ENCODE measurements at regions not wholly inside any gene's neighbourhood (a gene's known extent, or its start where the extent isn't known, plus 50 kb on each side); places are given as distances from the start of the nearest gene placed in this dataset.
"Not testable (repeated sequence)": the region's sequence is repeated elsewhere in the genome, so short reads cannot be mapped to it uniquely, and the experiment has no call there.

DNA sequence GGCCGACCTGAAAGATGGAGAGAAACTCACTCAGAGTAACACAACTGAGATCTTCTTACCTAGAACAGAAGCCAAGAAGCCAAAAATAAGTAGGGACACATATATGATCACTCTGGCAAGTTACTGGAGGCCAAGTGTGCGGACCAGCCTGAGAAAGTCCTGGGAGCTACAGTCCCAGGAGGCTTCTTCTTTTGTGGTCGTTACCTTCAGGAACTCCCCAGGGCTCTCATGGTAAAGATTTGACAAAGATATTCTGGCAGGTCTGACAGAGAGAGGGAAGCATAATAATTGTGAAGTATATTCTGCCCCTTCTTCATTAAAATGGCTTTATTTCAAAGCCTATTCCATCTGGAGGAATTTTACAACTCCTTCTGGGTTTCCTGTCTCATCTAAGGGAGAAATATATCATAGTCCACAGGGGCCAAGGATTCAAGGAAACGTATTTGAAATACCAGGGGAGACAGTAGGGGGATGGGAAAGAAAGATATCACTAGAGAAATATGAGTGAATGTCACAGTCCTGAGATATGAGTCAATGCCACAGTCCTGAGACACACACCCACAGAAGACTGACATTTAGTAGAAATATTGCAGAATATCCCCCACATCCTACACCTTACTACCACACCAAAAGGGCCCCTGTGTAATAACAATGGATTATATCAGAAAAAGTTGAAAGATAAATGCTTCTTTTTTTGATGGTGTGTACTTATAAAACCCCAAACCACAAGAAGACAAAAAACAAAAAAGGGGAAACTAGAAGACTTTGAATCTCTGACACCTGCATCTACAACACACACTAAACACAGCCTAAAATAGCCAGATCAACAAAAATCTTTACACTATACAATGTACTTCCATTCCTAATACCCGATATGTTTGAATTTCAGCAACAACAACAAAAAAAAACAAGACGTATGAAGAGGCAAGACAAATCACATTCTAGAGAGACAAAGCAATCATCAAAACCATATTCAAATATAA is 594.2 kb upstream of the NRG3 start:
- no peak for FAIRE-seq

DNA sequence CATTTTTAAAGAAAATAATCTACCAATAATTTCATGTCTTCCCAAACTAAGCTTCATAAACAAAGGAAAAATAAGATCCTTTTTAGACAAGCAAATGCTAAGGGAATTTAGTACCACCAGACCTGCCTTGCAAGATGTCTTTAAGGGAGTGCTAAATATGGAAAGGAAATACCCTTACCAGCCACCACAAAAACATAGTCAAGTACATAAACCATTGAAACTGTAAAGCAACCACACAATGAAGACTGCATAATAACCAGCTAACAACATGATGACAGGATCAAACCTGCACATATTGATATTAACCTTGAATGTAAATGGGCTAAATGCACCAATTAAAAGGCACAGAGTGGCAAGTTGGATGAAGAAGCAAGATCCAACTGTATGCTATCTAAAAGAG is 586.5 kb upstream of the NRG3 start:
- FAIRE-seq = no peak

DNA sequence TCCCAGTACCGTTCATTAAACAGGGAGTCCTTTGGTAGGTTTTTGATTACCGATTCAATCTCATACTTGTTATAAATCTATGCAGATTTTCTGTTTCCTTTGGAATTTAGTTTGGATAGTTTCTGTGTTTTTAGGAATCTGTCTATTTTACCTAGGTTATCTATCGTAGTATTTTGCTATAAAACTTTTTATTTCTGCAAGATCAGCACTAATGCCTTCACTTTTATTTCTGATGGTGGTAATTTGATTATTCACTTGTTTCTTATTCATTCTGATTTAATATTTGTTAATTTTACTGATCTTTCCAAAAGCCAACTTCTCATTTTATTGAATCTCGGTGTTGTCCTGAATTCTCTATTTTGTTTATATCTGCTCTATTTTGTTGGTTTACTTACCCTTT is 577.7 kb upstream of the NRG3 start:
- FAIRE-seq = no peak

DNA sequence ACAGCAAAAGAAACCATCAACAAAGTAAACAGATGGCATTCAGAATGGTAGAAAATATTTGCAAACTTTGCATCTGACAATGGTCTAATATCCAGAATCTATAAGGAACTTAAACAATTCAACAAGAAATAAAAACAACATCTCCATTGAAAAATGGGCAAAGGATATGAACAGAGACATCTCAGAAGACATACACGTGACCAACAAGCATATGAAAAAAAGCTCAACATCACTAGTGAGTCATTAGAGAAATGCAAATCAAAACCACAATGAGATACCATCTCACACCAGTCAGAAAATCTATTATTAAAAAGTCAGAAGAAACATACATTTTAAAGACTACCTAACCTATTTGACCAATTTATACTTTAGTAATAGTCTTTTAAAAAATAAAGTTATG is 571.3 kb upstream of the NRG3 start:
- no peak for FAIRE-seq

DNA sequence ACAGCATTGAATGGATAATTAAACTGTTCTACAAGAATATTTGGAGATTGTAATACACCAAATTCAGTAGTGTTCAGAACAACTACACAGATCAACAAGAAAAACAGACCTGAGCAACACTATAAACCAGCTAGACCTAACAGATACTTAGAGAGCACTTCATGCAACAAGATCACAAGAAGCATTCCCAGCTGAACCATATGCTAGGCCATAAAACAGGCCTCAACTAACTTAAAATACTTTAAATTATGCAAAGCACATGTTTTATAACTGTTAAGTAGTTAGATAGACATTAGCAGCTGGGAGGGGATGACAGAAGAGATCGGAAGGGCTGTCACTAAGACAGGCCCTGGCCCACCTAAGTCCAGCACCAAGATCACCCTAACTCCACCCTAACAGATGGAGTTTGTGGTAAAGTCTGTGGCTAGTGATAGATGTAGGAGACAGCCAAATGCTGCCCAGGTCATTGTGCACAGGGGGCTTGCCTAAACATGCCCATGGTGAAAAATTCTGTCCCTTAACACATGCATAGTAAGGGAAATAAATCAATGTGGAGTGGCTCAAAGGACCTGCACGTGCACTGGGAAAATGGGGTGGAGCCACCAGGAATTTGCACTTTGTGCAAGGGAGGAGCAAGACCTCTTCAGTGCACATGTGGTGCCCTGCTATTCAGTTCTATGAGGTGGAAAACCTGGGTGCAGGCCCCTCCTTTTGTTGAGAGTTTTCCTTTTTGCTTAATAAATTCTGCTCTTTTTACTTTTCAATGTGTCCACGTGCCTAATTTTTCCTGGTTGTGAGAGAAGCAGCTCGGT is 567.8 kb upstream of the NRG3 start:
- no peak for FAIRE-seq

DNA sequence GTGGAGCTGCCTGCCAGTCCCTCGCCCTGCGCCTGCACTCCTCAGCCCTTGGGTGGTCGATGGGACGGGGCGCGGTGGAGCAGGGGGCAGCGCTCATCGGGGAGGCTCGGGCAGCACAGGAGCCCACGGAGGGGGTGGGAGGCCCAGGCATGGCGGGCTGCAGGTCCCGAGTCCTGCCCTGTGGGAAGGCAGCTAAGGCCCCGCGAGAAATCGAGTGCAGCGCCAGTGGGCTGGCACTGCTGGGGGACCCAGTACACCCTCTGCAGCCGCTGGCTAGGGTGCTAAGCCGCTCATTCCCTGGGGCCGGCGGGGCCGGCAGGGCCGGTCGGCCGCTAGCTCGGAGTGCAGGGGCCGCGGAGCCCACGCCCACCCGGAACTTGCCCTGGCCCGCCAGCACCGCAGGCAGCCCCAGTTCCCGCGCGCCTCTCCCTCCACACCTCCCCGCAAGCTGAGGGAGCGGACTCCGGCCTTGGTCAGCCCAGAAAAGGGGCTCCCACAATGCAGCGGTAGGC is 565.9 kb upstream of the NRG3 start:
- FAIRE-seq = no peak

DNA sequence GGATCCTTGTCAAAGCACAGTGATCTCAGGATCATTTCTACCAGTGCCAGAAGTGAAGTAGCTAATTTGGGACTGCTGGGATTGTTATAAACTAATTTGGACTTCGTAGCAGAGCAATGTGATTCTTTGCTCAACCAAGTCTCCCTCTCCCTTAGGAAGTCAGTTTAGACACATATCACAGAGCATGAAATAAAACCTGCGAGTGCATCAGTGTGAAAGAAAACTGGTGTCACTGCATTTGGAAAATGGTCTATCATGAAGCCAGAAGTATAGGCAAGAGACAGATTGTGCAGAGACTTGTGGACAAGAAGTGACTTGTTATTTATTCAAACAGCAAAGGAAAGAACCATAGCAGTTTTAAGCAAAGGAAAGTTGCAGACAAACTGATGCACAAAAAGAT is 560.5 kb upstream of the NRG3 start:
- no peak for FAIRE-seq

DNA sequence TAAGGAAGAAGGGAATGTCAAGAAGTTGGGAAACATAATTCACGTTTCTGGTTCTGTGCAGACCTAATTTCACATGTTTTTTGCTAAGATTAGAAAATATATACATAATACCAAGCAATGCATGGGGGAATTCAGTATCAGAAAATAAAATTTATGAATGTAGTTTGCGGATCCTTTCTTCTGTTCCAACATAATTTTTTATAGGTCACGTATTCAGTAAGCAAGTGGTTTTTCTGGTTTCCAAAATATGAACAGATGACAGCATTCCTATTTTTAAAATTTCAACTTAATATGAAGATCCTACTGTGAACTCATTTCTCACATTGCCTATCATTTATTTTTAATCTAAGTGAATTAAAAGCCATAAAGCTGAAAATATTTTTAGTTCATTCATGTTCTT is 560.0 kb upstream of the NRG3 start:
- FAIRE-seq = no peak

DNA sequence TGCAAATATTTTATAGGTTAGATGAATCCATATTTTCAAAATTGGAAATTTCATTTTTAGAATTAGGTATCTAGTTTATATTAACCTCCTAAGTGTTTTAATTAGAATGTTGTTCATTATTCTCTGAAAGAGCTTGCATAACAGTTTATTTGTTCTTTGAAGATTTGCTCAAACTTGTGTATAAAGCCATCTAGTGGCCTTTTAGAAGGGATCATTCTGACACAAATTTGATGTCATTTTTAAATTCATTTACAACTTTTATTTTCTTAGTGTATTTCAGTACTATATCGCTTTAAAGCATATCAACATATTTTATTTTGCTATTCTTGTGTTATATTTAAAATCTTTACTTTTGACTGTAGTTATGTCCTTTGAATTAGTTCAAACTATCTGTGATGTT is 527.0 kb upstream of the NRG3 start:
- no peak for FAIRE-seq

DNA sequence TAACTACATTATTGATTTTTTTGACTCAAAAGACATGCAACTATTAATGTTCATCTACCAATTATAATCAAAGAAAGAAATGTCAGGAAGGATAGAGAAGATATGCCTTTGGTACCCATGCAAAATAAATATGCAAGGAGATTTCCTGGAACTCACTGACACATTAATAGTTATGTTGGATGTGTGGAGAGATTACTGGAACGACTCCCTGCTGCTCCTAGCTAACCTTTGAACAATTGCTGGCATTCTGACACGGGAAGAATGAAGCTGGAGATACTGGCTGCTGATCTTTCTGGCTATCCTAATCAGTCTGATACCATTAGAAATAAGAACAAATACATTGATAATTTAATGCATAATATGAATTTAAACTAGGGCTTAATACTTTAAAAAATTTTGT is 507.9 kb upstream of the NRG3 start:
- FAIRE-seq = no peak

DNA sequence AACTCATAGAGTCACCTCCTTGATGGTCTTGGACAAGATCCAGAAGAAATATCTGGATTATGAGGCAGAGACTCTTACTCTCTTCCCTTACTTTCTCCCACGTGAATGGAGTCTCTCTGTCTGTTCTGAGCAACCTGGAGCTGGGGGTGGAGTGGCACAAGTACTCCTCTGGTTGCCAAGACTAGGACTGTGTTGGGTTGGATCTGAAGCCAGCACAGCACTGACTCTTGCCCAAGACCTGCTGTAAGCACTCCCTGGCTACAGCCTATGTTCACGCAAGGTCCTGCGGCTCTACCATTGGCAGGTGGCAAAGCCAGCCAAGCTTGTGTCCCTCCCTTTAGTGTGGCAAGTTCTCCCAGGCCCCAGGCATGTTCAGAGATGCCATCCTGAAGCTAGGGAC is 488.2 kb upstream of the NRG3 start:
- no peak for FAIRE-seq

DNA sequence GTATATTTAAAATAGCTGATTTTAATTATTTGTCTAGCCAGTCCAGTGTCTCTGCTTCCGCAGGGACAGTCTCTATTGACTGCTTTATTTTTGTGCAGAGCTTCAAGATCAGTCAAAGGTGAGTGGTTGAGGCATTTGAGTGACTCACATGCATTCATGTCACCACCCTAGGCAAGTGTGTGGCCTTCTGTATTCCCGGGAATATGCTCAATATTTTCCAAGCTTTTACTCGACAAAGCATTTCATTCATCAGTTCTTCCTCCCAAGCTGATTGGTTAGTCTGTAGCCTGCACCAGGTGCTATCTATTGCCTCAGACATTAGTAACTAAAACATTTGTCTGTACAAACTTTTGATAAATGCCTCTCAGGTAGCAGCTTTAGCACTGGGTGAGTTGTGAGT is 471.5 kb upstream of the NRG3 start:
- FAIRE-seq = no peak

DNA sequence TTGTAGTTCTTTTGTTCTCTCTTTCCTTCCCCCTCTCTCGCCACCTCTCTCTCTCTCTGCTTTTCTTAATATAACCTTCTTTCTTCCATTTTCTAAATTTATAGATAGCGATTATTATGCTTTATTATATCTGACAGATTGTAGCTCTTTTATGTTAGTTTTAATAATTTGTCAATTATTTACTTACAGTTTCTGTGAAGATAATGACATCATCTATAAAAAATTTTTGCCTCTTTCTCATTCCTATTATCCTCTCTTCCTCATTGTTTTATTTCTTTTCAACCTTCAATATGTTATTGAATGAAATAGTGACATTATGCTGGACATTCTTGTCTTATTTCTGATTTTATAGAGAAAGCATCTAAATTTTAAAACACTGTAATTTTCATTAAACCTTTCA is 469.6 kb upstream of the NRG3 start:
- FAIRE-seq = no peak

DNA sequence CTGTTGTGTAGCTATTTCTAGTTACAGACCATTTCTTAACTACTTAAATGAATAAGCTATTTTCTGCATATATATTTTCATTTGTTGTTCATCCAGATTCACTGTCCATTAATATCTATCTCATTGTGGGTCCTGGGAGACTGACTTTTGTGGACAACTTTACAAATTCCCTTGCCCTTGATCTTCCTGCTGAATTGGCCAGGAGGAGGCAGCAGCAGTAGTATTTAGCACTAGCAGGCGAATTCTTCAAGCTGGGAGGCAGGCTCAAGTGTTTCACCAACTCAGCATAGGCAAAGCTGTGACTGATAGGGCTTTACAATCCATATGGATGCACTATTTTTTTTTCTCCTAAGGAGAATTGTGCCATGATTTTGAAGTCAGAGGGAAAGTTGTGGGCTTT is 461.0 kb upstream of the NRG3 start:
- no peak for FAIRE-seq

DNA sequence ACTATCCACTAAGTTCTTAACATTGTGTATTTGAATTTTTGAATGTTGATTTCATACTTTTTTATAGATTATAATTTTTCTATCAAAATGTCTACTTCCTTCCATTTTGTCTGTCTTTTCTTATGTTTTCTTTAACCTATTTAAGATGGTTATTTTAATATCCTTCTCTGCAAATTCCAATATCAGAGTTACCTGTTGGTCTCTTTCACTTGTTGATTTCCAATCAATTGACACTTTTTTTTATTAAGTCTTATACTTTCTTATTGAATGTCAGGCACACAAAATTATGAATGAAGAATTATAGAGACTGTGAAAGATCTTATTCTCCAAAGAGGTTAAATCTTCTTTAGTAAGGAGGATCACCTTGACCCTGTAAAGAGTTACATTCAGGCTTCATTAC is 448.3 kb upstream of the NRG3 start:
- FAIRE-seq = no peak

DNA sequence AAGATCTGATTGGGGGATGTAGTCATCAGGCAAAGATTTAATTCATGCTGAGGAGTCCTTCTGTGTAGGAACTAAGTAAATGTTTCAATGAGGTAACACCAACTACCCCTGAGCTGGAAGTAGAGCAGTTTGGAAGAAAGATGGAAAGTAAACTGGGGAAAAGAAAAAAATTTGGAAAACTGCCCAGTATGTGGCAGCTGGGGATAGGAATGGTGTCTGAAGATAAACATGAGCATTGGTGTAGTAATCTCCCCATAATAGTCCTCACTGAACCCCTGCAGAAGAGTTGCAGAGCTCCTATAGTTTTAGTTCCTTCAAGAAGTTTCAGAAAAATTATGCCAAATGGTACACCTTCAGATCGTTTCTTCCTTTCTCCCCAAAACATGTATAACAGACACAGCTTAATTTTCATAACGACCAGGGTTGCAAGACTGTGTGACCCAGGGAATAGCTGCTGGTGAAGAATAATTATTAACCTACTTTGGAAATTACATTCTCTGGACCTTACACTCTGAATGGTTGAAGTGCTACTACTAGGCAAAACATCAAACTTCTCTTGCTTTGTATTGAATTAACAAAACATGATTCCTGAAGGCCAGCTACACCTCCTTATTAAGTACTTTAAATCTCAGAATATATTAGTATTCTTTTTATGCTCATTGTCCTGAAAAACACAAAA is 446.4 kb upstream of the NRG3 start:
- FAIRE-seq = no peak

DNA sequence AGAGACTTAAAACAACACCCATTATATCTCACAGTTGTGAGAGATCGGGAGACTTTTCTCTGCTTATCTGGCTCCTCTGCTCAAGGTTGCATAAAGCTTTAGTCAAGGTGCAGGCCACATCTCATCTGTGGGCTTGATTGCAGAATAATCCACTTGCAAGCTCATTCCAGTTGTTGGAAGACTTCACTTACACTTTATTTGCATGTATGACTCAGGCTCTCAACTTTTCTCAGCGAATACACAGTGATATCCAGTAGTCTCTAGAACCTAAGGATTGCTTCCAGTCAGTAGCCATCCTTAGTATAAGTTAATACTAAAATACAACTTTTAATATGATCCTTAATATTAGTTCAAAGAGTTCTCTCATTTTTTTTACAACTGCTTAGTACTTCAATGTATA is 435.5 kb upstream of the NRG3 start:
- FAIRE-seq = no peak

DNA sequence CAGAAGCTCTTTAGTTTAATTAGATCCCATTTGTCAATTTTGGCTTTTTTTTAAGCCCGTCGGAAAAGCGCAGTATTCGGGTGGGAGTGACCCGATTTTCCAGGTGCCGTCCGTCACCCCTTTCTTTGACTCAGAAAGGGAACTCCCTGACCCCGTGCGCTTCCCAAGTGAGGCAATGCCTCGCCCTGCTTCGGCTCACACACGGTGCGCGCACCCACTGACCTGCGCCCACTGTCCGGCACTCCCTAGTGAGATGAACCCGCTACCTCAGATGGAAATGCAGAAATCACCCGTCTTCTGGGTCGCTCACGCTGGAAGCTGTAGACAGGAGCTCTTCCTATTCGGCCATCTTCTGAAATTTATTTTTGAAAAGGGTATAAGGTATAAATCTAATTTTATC is 433.4 kb upstream of the NRG3 start:
- not testable (repeated sequence) for FAIRE-seq

DNA sequence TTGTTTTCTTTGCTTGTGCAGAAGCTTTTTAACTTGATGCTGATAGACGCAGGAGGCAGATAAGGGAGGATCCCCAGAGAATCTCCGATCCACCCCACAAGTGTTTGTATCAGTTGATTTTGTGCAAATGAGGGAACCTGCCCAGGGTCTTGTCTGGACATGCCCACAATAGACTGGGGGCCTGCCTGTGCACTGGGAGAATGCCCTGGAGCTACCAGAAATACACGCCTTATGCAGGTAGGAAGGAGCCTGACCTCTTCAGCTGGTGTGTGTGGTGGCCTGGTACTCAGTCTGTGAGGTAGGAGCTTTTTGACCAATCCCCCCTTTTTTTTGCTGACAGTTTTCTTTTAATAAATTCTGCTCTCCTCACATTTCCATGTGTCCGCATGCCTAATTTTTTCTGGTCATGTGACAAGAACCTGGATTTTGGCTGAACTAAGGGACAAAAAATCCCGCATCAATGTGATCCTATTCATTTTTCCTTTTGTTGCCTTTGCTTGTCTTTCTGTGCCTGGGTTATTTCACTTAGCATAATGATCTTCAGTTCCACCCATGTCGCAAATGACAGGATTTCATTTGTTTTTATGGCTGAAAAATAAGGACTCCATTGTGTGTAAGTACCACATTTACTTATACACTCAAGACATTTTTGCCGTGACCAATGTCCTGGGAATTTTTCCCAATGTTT is 430.6 kb upstream of the NRG3 start:
- no peak for FAIRE-seq

DNA sequence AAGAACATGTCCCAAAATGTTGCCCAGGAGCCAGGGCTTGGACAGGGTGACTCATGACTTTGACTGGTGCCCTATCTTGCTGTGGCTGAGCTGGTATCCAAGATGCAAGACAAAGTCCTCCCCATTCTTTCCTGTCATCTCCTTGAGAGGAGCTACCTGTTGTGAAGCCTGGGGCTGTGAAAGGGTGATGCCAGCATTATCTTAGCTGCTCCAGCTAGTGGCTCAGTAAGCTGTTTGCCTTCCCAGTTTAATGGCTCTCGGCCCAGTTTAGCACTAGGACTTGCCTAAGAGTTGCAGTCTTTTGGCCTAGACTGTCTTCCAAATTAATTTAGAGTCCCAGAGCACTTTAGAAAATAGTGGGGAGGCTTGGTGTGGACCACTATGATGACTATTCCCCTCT is 424.3 kb upstream of the NRG3 start:
- FAIRE-seq = no peak

DNA sequence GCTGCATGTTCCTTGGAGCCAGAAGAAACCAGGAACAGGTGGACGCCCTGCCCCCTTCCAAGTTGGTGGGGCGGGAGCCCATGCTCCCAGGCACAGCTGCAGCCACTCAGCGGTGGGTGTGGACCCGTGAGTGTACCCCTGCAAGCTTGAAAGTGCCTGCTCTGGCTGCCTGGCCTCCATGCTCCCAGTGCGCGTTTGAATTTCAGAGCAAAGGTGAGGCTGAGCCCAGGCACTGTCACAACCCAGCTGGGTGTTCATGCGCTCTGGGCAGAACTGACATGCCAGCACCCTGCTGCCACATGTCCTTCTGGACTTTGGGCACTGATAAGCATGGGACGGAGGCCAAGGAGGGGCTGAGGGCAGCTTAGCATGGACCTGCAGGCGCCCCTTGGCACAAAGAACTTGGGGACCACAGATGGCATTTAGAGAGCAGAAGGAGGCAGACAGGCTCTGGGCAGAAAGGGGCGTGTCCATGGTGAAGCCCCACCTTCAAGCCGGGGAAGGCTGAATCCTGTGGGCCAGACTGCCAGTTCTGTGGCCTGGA is 402.0 kb upstream of the NRG3 start:
- no peak for FAIRE-seq

DNA sequence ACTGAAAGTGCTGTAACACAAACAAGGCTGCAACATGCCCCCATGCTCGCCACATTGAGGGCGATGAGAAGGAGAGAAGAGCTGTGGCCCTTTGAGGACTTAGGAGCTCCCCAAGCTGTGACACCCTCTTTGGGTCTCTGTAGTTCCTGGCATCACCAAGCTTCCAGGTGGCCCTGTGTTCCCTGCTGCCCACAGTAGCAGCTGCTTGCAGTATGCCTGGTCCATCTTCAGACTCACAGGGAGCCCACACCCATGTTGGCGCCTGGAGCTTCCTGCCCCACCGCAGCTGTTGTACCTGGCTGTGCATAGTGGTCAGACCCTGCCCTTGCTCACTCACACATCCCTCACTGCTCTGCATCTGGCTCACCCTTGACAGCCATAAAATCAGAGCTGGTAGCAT is 401.2 kb upstream of the NRG3 start:
- FAIRE-seq = no peak

Data from colon (tissue), 2 donors.